LHCN-M2 (cell line): ENCODE measurements at regions not wholly inside any gene's neighbourhood (a gene's known extent, or its start where the extent isn't known, plus 50 kb on each side); places are given as distances from the start of the nearest gene placed in this dataset.
"Not testable (repeated sequence)": the region's sequence is repeated elsewhere in the genome, so short reads cannot be mapped to it uniquely, and the experiment has no call there.

Experiments
- DNase-seq: peaks from one replicate; pipeline ENCODE4 v3.0.0-alpha.2; 2012; ENCODE audit warnings: low read depth

- peak; percentile 63 for DNase-seq
Measured at GRCh38 chr4:138892483-138893407, 122.8 kb upstream of the NOCT start.

GRCh38 chr4:138891631-138892031 is 124.0 kb upstream of the NOCT start:
- peak; percentile 5 for DNase-seq

GRCh38 chr4:138890891-138891570 is 124.5 kb upstream of the NOCT start:
- DNase-seq, result no peak

- DNase-seq, result no peak
Measured at GRCh38 chr4:138889216-138889615, 126.4 kb upstream of the NOCT start.

GRCh38 chr4:138887741-138888140 is 127.8 kb upstream of the NOCT start:
- no peak for DNase-seq

- DNase-seq, result no peak
Measured at GRCh38 chr4:138887341-138887740, 128.2 kb upstream of the NOCT start.

- DNase-seq, result no peak
Measured at GRCh38 chr4:138879757-138880156, 135.8 kb upstream of the NOCT start.

- DNase-seq, result peak; percentile 70
Measured at GRCh38 chr4:138875891-138876608, 139.5 kb upstream of the NOCT start.

GRCh38 chr4:138871555-138871875 is 144.1 kb upstream of the NOCT start:
- DNase-seq, result no peak

GRCh38 chr4:138870737-138871554 is 144.6 kb upstream of the NOCT start:
- DNase-seq, result peak; percentile 69

GRCh38 chr4:138869631-138870030 is 145.9 kb upstream of the NOCT start:
- DNase-seq, result no peak

GRCh38 chr4:138869165-138869564 is 146.4 kb upstream of the NOCT start:
- no peak for DNase-seq

GRCh38 chr4:138868562-138868961 is 147.0 kb upstream of the NOCT start:
- DNase-seq, result peak; percentile 34

GRCh38 chr4:138867404-138867803 is 148.2 kb upstream of the NOCT start:
- DNase-seq, result no peak

- no peak for DNase-seq
Measured at GRCh38 chr4:138866314-138866713, 149.3 kb upstream of the NOCT start.

GRCh38 chr4:138865765-138866164 is 149.8 kb upstream of the NOCT start:
- DNase-seq, result no peak

- no peak for DNase-seq
Measured at GRCh38 chr4:138864961-138865720, 150.4 kb upstream of the NOCT start.

GRCh38 chr4:138863160-138863559 is 152.4 kb upstream of the NOCT start:
- no peak for DNase-seq

- peak; percentile 24 for DNase-seq
Measured at GRCh38 chr4:138861135-138861534, 154.4 kb upstream of the NOCT start.

GRCh38 chr4:138860357-138860756 is 155.2 kb upstream of the NOCT start:
- DNase-seq, result not testable (repeated sequence)

GRCh38 chr4:138859254-138859653 is 156.3 kb upstream of the NOCT start:
- no peak for DNase-seq
